ENCODE measurements at regions not wholly inside any gene's neighbourhood (a gene's known extent, or its start where the extent isn't known, plus 50 kb on each side); places are given as distances from the start of the nearest gene placed in this dataset.

GRCh38 chr20:57921676-57922075 lies 211.9 kb upstream of the PMEPA1 start:
- DNase-seq = no peak
- no peak for ATAC-seq
- Histone ChIP-seq H3K4me3 (ENCODE audit: low read length) (no peak overlapping the region), H3K36me3 (ENCODE audit: low read depth, low read length) (no peaks in the 10 kb centered on the region), H3K27ac (ENCODE audit: low read length) (no peak overlapping the region), H3F3A (ENCODE audit: low read length, unreplicated experiment) (no peaks in the 10 kb centered on the region), H3K9ac (ENCODE audit: low read length) (no peak overlapping the region), H3K4me2 (ENCODE audit: low read length) (no peak overlapping the region), H3K9me3 (ENCODE audit: low read length) (no peaks in the 10 kb centered on the region), H3K27me3 (ENCODE audit: low read length) (no peaks in the 10 kb centered on the region), H2AFZ (ENCODE audit: low read length) (no peak overlapping the region), H3K9me2 (replicated peaks; ENCODE audit: low read length) (no peaks in the 10 kb centered on the region), H3K4me1 (ENCODE audit: insufficient read depth, low read length) (no peaks in the 10 kb centered on the region), H3K79me2 (ENCODE audit: low read length) (no peaks in the 10 kb centered on the region), H4K20me1 (ENCODE audit: low read length) (no peaks in the 10 kb centered on the region)
- no TSS peak for BruUV-seq (replicated peaks)
- ChIA-PET CTCF (interaction anchor here (0.6 kb wide), 1 partner anchor 59 kb away, joined by 3 read pairs; no protein-coding TSS in a partner anchor), POLR2A (ENCODE audit: unreplicated experiment) (no interaction called here)
- TF ChIP-seq CTCF (conservative IDR thresholded peaks at IDR 0.05; ENCODE audit: low read depth, low read length) (no peak), EZH2 (IDR thresholded peaks at IDR 0.05; ENCODE audit: low read length, unreplicated experiment) (no peak), EZH2phosphoT487 (IDR thresholded peaks at IDR 0.05; ENCODE audit: borderline replicate concordance, low read length) (no peak)
- intact Hi-C loops (cut with micrococcal nuclease) = no loop called here

- Histone ChIP-seq H3F3A (ENCODE audit: low read length, unreplicated experiment) (no peaks in the 10 kb centered on the region), H3K36me3 (ENCODE audit: low read depth, low read length) (no peaks in the 10 kb centered on the region), H3K4me2 (ENCODE audit: low read length) (no peak overlapping the region), H3K9me3 (ENCODE audit: low read length) (no peaks in the 10 kb centered on the region), H3K27me3 (ENCODE audit: low read length) (no peaks in the 10 kb centered on the region), H3K79me2 (ENCODE audit: low read length) (no peaks in the 10 kb centered on the region), H3K9ac (ENCODE audit: low read length) (no peak overlapping the region), H3K4me1 (ENCODE audit: insufficient read depth, low read length) (no peaks in the 10 kb centered on the region), H2AFZ (ENCODE audit: low read length) (no peak overlapping the region), H3K27ac (ENCODE audit: low read length) (no peak overlapping the region), H3K9me2 (replicated peaks; ENCODE audit: low read length) (no peaks in the 10 kb centered on the region), H3K4me3 (ENCODE audit: low read length) (no peak overlapping the region), H4K20me1 (ENCODE audit: low read length) (no peaks in the 10 kb centered on the region)
- intact Hi-C loops (cut with micrococcal nuclease) = no loop called here
- no peak for ATAC-seq
- TF ChIP-seq EZH2 (IDR thresholded peaks at IDR 0.05; ENCODE audit: low read length, unreplicated experiment) (no peak), CTCF (conservative IDR thresholded peaks at IDR 0.05; ENCODE audit: low read depth, low read length) (no peak), EZH2phosphoT487 (IDR thresholded peaks at IDR 0.05; ENCODE audit: borderline replicate concordance, low read length) (no peak)
- no peak for DNase-seq
- BruUV-seq (replicated peaks) = no TSS peak
- CTCF ChIA-PET = no interaction called here
- POLR2A ChIA-PET (ENCODE audit: unreplicated experiment) = no interaction called here
These were observed 211.2 kb upstream of the PMEPA1 start for GRCh38 chr20:57920971-57921370.

GRCh38 chr20:57919049-57919448 lies 209.2 kb upstream of the PMEPA1 start:
- intact Hi-C loops (cut with micrococcal nuclease) = no loop called here
- H3K4me1 ChIP-seq (ENCODE audit: insufficient read depth, low read length) = no peaks in the 10 kb centered on the region
- no peak for TF ChIP-seq CTCF (conservative IDR thresholded peaks at IDR 0.05; ENCODE audit: low read depth, low read length)
- no peak for TF ChIP-seq EZH2 (IDR thresholded peaks at IDR 0.05; ENCODE audit: low read length, unreplicated experiment)
- TF ChIP-seq EZH2phosphoT487 (IDR thresholded peaks at IDR 0.05; ENCODE audit: borderline replicate concordance, low read length) = no peak
- H3K4me2 ChIP-seq (ENCODE audit: low read length) = no peak overlapping the region
- no peaks in the 10 kb centered on the region for H3K27me3 ChIP-seq (ENCODE audit: low read length)
- no peaks in the 10 kb centered on the region for H3K79me2 ChIP-seq (ENCODE audit: low read length)
- no peak for ATAC-seq
- no peak overlapping the region for H3K4me3 ChIP-seq (ENCODE audit: low read length)
- no TSS peak for BruUV-seq (replicated peaks)
- H3K36me3 ChIP-seq (ENCODE audit: low read depth, low read length) = no peaks in the 10 kb centered on the region
- DNase-seq = no peak
- no peaks in the 10 kb centered on the region for H3K9me3 ChIP-seq (ENCODE audit: low read length)
- H3K9ac ChIP-seq (ENCODE audit: low read length) = no peak overlapping the region
- POLR2A ChIA-PET (ENCODE audit: unreplicated experiment) = no interaction called here
- H3K9me2 ChIP-seq (replicated peaks; ENCODE audit: low read length) = no peaks in the 10 kb centered on the region
- CTCF ChIA-PET = no interaction called here
- no peaks in the 10 kb centered on the region for H4K20me1 ChIP-seq (ENCODE audit: low read length)
- H2AFZ ChIP-seq (ENCODE audit: low read length) = no peak overlapping the region
- no peaks in the 10 kb centered on the region for H3F3A ChIP-seq (ENCODE audit: low read length, unreplicated experiment)
- H3K27ac ChIP-seq (ENCODE audit: low read length) = no peak overlapping the region
